MM.1S (cell line): ENCODE measurements at regions not wholly inside any gene's neighbourhood (a gene's known extent, or its start where the extent isn't known, plus 50 kb on each side); places are given as distances from the start of the nearest gene placed in this dataset.

ENCODE experiments used
- DNase-seq: peaks from one replicate; pipeline ENCODE4 v3.0.0-alpha.2; 2015
- H2AFZ ChIP-seq: fragments of 300-600 bp; sonication (generic); 2 replicates; pipeline ENCODE4 v1.6.0; 2016; ENCODE audit warnings: antibody characterized with exemption, low read length
- H3F3A ChIP-seq: fragments of 300-600 bp; sonication (generic); 2 replicates; pipeline ENCODE4 v1.6.1; 2016; ENCODE audit warnings: mild to moderate bottlenecking, antibody characterized with exemption, low read length, moderate library complexity, mixed read lengths; ENCODE audit not compliant: insufficient read depth
- H3K27ac ChIP-seq: fragments of 300-600 bp; sonication (generic); 2 replicates; pipeline ENCODE4 v1.5.1; 2016; ENCODE audit warnings: mild to moderate bottlenecking, low read length
- H3K27me3 ChIP-seq: fragments of 300-600 bp; sonication (generic); replicated peaks from 2 replicates; pipeline ENCODE4 v1.6.0; 2016; ENCODE audit warnings: low read length; ENCODE audit not compliant: insufficient read depth
- H3K36me3 ChIP-seq: fragments of 300-600 bp; sonication (generic); replicated peaks from 2 replicates; pipeline ENCODE4 v1.6.1; 2016; ENCODE audit warnings: mild to moderate bottlenecking, low read length, mixed read lengths; ENCODE audit not compliant: insufficient read depth
- H3K4me1 ChIP-seq: fragments of 300-600 bp; sonication (generic); 2 replicates; pipeline ENCODE4 v1.6.1; 2016; ENCODE audit warnings: low read length, mixed read lengths
- H3K4me2 ChIP-seq: fragments of 300-600 bp; sonication (generic); 2 replicates; pipeline ENCODE4 v1.6.0; 2016; ENCODE audit warnings: low read depth, low read length
- H3K4me3 ChIP-seq: fragments of 300-600 bp; sonication (generic); 2 replicates; pipeline ENCODE4 v1.5.1; 2016; ENCODE audit warnings: low read length, mixed read lengths
- H3K79me2 ChIP-seq: fragments of 300-600 bp; sonication (generic); 2 replicates; pipeline ENCODE4 v1.6.1; 2016; ENCODE audit warnings: mixed run types, low read length, mixed read lengths
- H3K9ac ChIP-seq: fragments of 300-600 bp; sonication (generic); 2 replicates; pipeline ENCODE4 v1.6.1; 2016; ENCODE audit warnings: low read length, mixed read lengths
- H3K9me2 ChIP-seq: fragments of 300-600 bp; sonication (generic); replicated peaks from 2 replicates; pipeline ENCODE4 v1.6.1; 2016; ENCODE audit warnings: mild to moderate bottlenecking, low read length, mixed read lengths; ENCODE audit not compliant: insufficient read depth
- H3K9me3 ChIP-seq: fragments of 300-600 bp; sonication (generic); replicated peaks from 2 replicates; pipeline ENCODE4 v1.6.1; 2016; ENCODE audit warnings: mild to moderate bottlenecking, low read length, mixed read lengths; ENCODE audit not compliant: insufficient read depth
- H4K20me1 ChIP-seq: fragments of 300-600 bp; sonication (generic); 2 replicates; pipeline ENCODE4 v1.6.1; 2016; ENCODE audit warnings: mild to moderate bottlenecking, low read length, moderate library complexity, mixed read lengths; ENCODE audit not compliant: insufficient read depth
- EZH2 ChIP-seq: fragments of 300-600 bp; sonication (generic); optimal IDR thresholded peaks from 2 replicates; pipeline ENCODE3; 2017; ENCODE audit warnings: low read depth, mild to moderate bottlenecking, antibody characterized with exemption, low read length, mixed read lengths
- EZH2phosphoT487 ChIP-seq: fragments of 300-600 bp; sonication (generic); IDR thresholded peaks from 2 replicates; pipeline ENCODE4 v1.6.1; 2018; ENCODE audit warnings: antibody characterized with exemption, low read length
- TF ChIP-seq, protein P1 (sequence below): fragments of 300-600 bp; sonication (generic); IDR thresholded peaks from 2 replicates; pipeline ENCODE4 v1.5.1; 2016; ENCODE audit warnings: antibody characterized with exemption, low read length, mixed read lengths

DNA sequence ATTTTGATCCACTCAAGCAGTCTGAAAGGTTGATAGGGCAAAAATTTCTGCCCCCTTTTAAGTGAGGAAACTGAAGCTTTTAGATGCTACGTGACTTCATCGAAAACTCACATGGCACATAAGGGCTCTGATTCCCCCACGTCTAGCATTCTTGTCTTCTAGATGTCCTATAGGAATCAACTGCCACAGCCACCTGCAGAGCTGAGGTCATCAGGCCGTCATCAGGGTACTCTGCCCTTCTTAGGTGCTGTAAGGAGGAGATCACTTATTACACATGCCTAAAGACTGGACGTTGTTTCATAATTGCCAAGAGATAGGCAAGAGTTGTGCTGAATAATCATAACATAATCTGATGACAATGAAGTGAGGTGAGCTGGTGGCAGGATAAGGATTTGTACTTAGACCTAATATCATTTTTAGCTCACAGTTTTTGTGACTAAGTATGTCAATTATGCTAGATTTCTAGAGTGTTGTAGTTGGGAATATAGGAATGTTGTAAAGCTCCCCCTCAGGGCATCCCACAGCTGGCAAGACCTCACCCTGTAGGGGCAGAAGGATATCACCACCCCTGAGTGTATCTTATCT lies 349.4 kb downstream of the METTL15 start:
- no peaks in the 10 kb centered on the region for H3K4me1 ChIP-seq
- H3K79me2 ChIP-seq, result no peaks in the 10 kb centered on the region
- H3K4me2 ChIP-seq, result no peak overlapping the region
- DNase-seq, result no peak
- no peaks in the 10 kb centered on the region for H3F3A ChIP-seq
- H3K27me3 ChIP-seq, result no peaks in the 10 kb centered on the region
- H3K36me3 ChIP-seq, result no peaks in the 10 kb centered on the region
- no peak overlapping the region for H3K9ac ChIP-seq
- H3K4me3 ChIP-seq, result no peak overlapping the region
- no peaks in the 10 kb centered on the region for H3K9me2 ChIP-seq
- no peak overlapping the region for H3K27ac ChIP-seq
- H2AFZ ChIP-seq, result no peak overlapping the region
- no peaks in the 10 kb centered on the region for H3K9me3 ChIP-seq
- TF ChIP-seq EZH2phosphoT487, result no peak
- no peak for TF ChIP-seq EZH2
- no peaks in the 10 kb centered on the region for H4K20me1 ChIP-seq

DNA sequence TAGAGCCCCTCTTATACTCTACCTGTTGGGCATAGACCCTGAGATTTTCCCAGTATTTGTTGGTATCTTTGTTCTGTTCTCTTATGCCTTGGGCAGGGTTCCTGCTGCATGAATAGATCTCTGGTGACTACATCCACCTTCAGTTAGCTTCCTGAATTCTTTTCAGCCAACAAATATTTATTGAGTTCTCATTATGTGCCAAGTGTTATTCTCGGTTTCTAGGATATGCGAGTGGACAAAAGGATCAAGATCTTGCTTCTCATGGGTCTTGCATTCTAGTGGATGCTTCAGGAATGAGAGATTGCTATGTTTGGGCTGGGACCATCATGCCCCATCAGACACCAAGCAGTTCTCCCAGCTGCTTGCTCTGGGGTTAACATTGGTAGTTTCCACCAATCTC lies 340.0 kb downstream of the METTL15 start:
- TF ChIP-seq EZH2phosphoT487, result no peak
- TF ChIP-seq, protein P1, sequence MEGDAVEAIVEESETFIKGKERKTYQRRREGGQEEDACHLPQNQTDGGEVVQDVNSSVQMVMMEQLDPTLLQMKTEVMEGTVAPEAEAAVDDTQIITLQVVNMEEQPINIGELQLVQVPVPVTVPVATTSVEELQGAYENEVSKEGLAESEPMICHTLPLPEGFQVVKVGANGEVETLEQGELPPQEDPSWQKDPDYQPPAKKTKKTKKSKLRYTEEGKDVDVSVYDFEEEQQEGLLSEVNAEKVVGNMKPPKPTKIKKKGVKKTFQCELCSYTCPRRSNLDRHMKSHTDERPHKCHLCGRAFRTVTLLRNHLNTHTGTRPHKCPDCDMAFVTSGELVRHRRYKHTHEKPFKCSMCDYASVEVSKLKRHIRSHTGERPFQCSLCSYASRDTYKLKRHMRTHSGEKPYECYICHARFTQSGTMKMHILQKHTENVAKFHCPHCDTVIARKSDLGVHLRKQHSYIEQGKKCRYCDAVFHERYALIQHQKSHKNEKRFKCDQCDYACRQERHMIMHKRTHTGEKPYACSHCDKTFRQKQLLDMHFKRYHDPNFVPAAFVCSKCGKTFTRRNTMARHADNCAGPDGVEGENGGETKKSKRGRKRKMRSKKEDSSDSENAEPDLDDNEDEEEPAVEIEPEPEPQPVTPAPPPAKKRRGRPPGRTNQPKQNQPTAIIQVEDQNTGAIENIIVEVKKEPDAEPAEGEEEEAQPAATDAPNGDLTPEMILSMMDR, result no peak
- Histone ChIP-seq H3K9ac (no peak overlapping the region), H3F3A (no peaks in the 10 kb centered on the region), H3K9me2 (no peaks in the 10 kb centered on the region), H3K4me1 (no peaks in the 10 kb centered on the region), H2AFZ (no peak overlapping the region), H3K4me2 (no peak overlapping the region), H3K4me3 (no peak overlapping the region), H3K36me3 (no peaks in the 10 kb centered on the region), H3K27ac (no peak overlapping the region), H3K9me3 (no peaks in the 10 kb centered on the region), H3K79me2 (no peaks in the 10 kb centered on the region), H3K27me3 (no peaks in the 10 kb centered on the region), H4K20me1 (no peaks in the 10 kb centered on the region)
- DNase-seq, result no peak

DNA sequence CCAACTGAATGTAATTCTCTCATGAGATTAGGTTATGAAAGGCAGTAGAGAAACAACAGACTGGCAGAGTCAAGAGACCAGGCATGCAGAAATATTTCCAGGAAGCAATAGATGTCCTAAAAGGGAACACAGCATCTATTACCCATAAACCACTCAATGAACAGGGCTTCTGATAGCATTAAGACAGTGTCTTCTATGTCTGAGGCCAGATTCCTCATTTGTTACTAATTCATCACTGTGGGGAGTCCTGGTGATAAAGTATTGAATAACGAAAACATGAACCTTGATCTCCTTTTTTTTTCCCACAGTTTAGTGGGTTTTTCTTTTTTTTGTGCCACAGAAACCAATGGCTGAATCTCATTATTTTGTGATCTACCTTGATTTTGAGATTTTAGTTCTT lies 339.0 kb downstream of the METTL15 start:
- no peaks in the 10 kb centered on the region for H3K27me3 ChIP-seq
- no peak overlapping the region for H3K9ac ChIP-seq
- H3K4me3 ChIP-seq, result no peak overlapping the region
- no peaks in the 10 kb centered on the region for H3K9me2 ChIP-seq
- no peaks in the 10 kb centered on the region for H3K79me2 ChIP-seq
- TF ChIP-seq, protein P1, result no peak
- TF ChIP-seq EZH2, result no peak
- TF ChIP-seq EZH2phosphoT487, result no peak
- H4K20me1 ChIP-seq, result no peaks in the 10 kb centered on the region
- H3K36me3 ChIP-seq, result no peaks in the 10 kb centered on the region
- no peaks in the 10 kb centered on the region for H3K4me1 ChIP-seq
- no peaks in the 10 kb centered on the region for H3K9me3 ChIP-seq
- no peaks in the 10 kb centered on the region for H3F3A ChIP-seq
- H3K4me2 ChIP-seq, result no peak overlapping the region
- H2AFZ ChIP-seq, result no peak overlapping the region
- H3K27ac ChIP-seq, result no peak overlapping the region
- DNase-seq, result no peak

DNA sequence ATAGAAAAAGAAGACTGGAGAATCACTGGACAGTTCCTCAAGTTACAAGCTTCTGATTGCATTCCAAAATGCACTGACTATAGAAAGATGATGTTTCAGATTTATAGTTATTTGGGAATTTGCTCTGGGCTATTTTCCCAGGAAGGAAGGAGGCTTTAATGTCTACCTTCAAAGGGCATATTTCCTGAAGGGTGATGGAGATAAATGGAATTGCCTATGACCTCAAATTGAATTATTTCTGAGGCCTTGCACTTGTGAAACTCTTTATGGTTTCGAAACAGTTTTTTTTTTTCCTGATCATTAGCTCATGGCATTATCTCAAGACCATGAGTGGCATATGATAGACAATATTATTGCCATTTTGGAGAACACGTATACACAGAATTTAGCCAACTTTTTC lies 333.9 kb downstream of the METTL15 start:
- Histone ChIP-seq H3K9me3 (no peaks in the 10 kb centered on the region), H3K79me2 (no peaks in the 10 kb centered on the region)
- TF ChIP-seq, protein P1, result no peak
- no peak for TF ChIP-seq EZH2
- TF ChIP-seq EZH2phosphoT487, result no peak

More for the DNA sequence above, 333.9 kb downstream of the METTL15 start:
- Histone ChIP-seq H3K4me3 (no peak overlapping the region), H3K4me1 (no peaks in the 10 kb centered on the region), H2AFZ (no peak overlapping the region), H3K9ac (no peak overlapping the region), H4K20me1 (no peaks in the 10 kb centered on the region), H3F3A (no peaks in the 10 kb centered on the region), H3K9me2 (no peaks in the 10 kb centered on the region), H3K27ac (no peak overlapping the region), H3K4me2 (no peak overlapping the region), H3K36me3 (no peaks in the 10 kb centered on the region), H3K27me3 (no peaks in the 10 kb centered on the region)
- DNase-seq, result no peak
